Suppressor macrophage treated with lipopolysaccharide for 1 hour (primary cell): ENCODE measurements at regions not wholly inside any gene's neighbourhood (a gene's known extent, or its start where the extent isn't known, plus 50 kb on each side); places are given as distances from the start of the nearest gene placed in this dataset.
"Not testable (repeated sequence)": the region's sequence is repeated elsewhere in the genome, so short reads cannot be mapped to it uniquely, and the experiment has no call there.

Experiments used
- DNase-seq, 3 donors: peaks; one replicate each; pipeline ENCODE4 v3.0.0-alpha.2; 2020 to 2022

- DNase-seq, result no peak
Measured at GRCh38 chr7:136530831-136531230, 337.6 kb upstream of the CHRM2 start.

GRCh38 chr7:136528329-136528728, 340.1 kb upstream of the CHRM2 start:
- DNase-seq, result no peak

DNA sequence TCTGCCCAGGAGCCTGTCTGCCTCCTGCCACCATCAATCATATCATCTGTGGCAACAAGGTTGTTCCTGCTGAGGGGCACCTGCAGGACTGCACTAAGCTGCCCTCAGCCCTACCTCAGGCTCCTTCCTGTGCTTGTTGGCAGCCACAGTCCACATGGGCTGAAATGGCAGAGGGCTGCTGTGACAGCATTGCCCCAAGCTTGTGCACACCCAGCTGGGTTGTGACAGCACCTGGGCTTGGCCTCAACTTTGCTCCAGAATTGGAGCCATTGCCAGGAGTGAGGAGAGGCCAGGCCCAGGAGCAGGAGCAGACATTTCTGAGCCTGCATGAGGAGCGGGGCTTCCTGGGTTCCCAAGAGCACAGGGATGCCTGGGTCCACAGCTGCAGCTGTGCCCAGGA, 340.9 kb upstream of the CHRM2 start:
- DNase-seq, result no peak

DNA sequence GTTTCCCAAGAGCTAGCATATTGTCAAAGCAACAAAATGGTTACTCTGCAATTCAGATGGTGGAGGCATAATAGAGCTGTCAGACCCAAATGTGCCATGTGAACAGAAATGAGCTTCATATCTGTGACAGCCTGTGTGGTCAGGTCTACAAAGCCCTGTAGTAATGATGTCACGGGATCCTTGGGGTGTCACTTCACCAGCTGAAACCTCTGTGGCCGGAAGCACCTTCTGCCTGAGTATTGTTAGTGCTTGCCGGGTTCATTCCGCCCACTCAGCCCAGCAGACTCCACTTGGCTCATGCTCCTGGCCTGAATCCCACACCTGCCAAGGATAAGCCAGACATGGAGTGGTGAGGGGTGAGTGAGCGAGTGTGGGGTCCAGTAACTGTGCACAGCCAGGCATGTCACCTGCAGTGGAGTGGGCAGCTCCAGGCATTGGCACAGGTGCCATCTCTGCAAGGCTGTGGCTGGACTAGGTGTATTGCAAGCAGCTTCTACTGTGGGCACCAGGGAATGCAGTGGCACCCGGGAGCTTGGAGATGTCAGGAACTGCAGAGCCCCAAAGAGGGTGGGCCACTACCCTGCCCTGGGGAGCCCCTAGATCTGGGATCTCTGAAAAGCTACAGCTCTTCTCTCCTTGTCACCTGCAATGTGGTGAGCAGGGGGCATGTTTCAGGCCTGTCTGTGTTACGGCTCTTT, 341.9 kb upstream of the CHRM2 start:
- DNase-seq, result no peak

GRCh38 chr7:136523571-136523970, 344.9 kb upstream of the CHRM2 start:
- DNase-seq, result no peak

DNA sequence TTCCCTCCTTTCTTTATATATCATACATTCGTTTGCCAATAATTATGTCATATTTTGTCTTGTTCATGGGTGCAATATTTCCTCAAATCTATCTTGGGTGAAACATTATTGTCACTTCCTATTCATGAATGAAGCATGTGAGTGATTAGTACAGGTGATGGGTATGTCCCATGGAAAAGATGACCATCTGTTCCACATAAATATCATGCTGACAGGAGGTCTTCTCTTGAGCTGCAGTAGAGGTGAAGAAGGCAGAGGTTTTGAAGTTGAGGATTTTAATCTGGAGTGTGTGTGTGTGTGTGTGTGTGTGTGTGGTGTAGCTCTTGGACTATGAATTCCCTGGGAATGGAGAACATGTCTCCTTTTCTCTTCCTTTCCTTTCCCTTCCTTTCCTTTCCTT, 350.5 kb upstream of the CHRM2 start:
- no peak for DNase-seq

DNA sequence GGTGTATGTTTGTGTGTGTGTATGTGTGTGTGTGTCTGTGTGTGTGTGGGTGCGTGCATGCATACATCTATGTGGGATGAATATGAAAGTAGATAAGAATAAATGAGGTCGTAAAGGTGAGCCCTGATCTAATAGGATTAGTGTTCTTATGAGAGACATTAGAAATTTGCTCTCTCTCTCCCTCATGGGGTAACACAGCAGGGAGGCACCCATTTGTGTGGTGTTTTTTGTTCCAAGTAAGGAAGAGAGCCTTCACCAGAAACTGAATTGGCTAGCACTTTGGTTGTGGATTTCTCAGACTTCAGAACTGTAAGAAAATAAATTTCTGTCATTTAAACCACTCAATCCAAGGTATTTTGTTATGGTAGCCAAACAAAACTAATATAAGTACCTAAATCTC, 353.7 kb upstream of the CHRM2 start:
- DNase-seq, result no peak

GRCh38 chr7:136513744-136514143, 354.7 kb upstream of the CHRM2 start:
- DNase-seq, result no peak

- no peak for DNase-seq
Measured at GRCh38 chr7:136509466-136509865, 359.0 kb upstream of the CHRM2 start.

GRCh38 chr7:136502162-136502561, 366.3 kb upstream of the CHRM2 start:
- no peak for DNase-seq

- no peak for DNase-seq
Measured at GRCh38 chr7:136501151-136501550, 367.3 kb upstream of the CHRM2 start.

GRCh38 chr7:136496551-136496950, 371.9 kb upstream of the CHRM2 start:
- DNase-seq, result no peak

GRCh38 chr7:136495081-136495480, 373.4 kb upstream of the CHRM2 start:
- DNase-seq, result no peak

DNA sequence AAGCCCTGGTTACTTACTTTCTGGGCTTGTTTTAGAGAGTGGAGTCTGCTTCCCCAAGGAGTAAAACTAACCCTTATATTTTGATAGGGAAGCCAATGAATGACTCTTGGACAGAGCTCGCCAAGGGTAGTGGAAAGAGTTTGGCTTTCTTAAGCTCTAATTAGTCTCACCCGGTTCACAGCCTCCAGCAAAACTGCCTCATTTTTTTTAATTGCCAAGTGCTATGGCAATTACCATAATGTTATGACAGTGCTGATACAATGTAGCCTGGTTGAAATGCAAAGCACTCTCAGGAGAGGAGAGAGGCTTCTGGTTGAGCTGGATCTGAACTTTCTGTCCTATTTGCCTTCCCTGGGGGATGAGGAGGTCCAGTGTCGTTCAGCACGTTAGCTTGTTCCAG, 376.1 kb upstream of the CHRM2 start:
- DNase-seq, result no peak

- no peak for DNase-seq
Measured at GRCh38 chr7:136489808-136490207, 378.6 kb upstream of the CHRM2 start.

- DNase-seq, result no peak
Measured at GRCh38 chr7:136480901-136481300, 387.6 kb upstream of the CHRM2 start.

GRCh38 chr7:136479922-136480321, 388.5 kb upstream of the CHRM2 start:
- DNase-seq, result no peak

DNA sequence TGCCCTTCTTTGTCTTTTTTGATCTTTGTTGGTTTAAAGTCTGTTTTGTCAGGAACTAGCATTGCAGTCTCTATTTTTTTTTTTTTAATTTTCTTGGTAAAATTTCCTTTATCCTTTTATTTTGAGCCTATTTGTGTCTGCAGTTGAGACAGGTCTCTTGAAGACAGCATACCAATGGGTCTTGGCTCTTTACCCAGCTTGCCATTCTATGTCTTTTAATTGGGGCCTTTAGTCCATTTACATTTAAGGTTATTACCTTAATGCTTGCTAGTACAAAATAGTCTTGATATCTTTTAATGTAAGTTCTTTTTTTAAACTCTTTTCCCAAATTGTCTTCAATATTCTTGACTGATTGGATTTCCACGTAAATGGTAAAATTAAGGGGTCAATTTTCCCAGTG, 398.3 kb upstream of the CHRM2 start:
- DNase-seq, result no peak

DNA sequence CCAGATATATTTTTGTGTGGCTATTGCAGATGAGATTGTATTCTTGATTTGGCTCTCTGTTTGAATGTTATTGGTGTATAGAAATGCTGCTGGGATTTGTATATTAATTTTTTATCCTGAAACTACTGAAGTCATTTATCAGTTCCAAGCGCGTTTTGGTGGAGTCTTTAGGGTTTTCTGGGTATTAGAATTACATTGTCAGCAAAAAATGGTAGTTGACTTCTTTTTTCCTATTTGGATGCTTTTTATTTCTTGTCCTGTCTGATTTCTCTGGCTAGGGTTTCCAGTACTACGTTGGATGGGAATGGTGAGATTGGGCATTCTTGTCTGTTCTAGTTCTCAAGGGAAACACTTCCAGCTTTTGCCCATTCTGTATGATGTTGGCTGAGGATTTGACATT, 415.5 kb upstream of the CHRM2 start:
- DNase-seq, result no peak

- DNase-seq, result no peak
Measured at GRCh38 chr7:136446751-136447150, 421.7 kb upstream of the CHRM2 start.

GRCh38 chr7:136441835-136442234, 426.6 kb upstream of the CHRM2 start:
- no peak for DNase-seq

DNA sequence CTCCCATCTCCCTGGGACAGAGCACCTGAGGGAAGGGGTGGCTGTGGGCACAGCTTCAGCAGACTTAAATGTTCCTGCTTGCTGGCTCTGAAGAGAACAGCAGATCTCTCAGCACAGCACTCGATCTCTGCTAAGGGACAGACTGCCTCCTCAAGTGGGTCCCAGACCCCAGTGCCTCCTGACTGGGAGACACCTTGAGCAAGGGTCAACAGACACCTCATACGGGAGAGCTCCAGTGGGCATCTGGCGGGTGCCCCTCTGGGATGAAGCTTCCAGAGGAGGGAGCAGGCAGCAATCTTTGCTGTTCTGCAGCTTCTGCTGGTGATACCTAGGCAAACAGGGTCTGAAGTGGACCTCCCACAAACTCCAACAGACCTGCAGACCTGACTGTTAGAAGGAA, 436.7 kb upstream of the CHRM2 start:
- DNase-seq, result not testable (repeated sequence)

DNA sequence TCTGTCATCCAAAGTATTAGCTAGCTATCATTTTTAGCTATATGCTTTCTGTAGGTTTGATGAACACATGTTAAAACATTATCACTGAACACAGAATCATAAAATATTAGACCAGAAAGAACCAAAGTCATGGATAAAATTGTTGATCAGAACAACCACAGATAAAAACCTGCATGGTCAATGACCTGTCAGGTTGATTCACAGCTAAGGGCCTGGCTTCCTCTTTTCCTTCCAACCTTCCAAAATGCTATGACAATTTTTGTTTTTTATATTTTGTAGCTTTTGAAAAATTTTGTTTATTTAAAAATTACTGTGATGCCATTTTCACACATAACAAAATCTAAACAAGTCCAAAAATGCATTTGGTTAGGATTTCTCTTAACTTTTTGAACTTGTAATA, 444.4 kb upstream of the CHRM2 start:
- DNase-seq, result no peak

GRCh38 chr7:136419740-136420139, 442.6 kb upstream of the MTPN start:
- not testable (repeated sequence) for DNase-seq

DNA sequence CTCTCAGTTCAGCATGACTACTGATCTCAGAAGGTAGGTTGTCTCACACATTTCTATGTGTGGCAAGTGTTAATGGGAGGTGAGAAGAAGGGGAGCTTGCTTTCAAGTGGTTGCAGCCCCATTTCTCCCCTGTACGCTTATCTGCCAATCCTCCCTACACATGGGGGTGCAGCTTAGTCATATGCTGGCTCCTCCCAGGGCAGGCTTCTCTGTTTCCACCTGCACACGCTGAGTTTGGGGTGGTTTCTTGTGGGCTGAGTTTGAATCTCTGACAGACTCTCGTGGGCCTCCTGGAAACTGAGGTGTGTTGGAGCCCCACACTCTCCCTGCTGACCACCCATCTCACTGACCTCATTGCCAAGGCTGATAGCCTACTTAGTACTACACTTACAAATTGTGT, 435.8 kb upstream of the MTPN start:
- DNase-seq, result no peak
